Right cardiac atrium (tissue), 5 donors: ENCODE measurements at regions not wholly inside any gene's neighbourhood (a gene's known extent, or its start where the extent isn't known, plus 50 kb on each side); places are given as distances from the start of the nearest gene placed in this dataset.

Experiments
- ATAC-seq, 2 donors: fragments of 200-7000 bp; cut with Tn5 transposase; one replicate each; pipeline versions ENCODE4 v1.8.0 to v1.9.1; 2020; ENCODE audit warnings: moderate library complexity in 2 of 2, mild to moderate bottlenecking in 1 of 2
- DNase-seq, 3 donors: peaks; one replicate each; pipeline ENCODE4 v3.0.0-alpha.2; 2020
- H3K27ac ChIP-seq: one replicate; pipeline ENCODE4 v1.5.1; 2013; ENCODE audit warnings: mild to moderate bottlenecking, low read length, control low read depth, moderate library complexity
- H3K27me3 ChIP-seq: one replicate; pipeline ENCODE4 v1.6.1; 2013; ENCODE audit not compliant: control insufficient read depth, insufficient read depth
- H3K4me1 ChIP-seq: one replicate; pipeline ENCODE4 v1.6.1; 2013; ENCODE audit warnings: low read length; ENCODE audit not compliant: control insufficient read depth, insufficient read depth
- H3K4me3 ChIP-seq: one replicate; pipeline ENCODE4 v1.5.1; 2013; ENCODE audit warnings: low read length, control low read depth
- H3K9me3 ChIP-seq: one replicate; pipeline ENCODE4 v1.6.1; 2013; ENCODE audit warnings: low read length; ENCODE audit not compliant: control insufficient read depth
- WGBS: extraction: QIAGEN DNeasy Blood & Tissue Kit; methylation state at CpG from one replicate; pipeline ENCODE4 v1.1.7; 2013; 5-methylcytosine and 5-hydroxymethylcytosine counted together
- intact Hi-C, 4 donors: fragments of 100-400 bp; cut with DNase I; formaldehyde crosslinking; loops; one replicate each; pipeline versions ENCODE4 v1.11.0 to v1.14.0; 2022 to 2023
- donor health status: healthy with polysubstance abuse.
- donor health status: DM: no; HTN: yes; CAD: no.
- donor health status: DM: no; HTN: no; CAD: no.
- donor health status: DM: no; HTN: yes; CAD: no; lungs with severe emphysema.
- donor health status: DM: yes; HTN: yes; CAD: no.

DNA sequence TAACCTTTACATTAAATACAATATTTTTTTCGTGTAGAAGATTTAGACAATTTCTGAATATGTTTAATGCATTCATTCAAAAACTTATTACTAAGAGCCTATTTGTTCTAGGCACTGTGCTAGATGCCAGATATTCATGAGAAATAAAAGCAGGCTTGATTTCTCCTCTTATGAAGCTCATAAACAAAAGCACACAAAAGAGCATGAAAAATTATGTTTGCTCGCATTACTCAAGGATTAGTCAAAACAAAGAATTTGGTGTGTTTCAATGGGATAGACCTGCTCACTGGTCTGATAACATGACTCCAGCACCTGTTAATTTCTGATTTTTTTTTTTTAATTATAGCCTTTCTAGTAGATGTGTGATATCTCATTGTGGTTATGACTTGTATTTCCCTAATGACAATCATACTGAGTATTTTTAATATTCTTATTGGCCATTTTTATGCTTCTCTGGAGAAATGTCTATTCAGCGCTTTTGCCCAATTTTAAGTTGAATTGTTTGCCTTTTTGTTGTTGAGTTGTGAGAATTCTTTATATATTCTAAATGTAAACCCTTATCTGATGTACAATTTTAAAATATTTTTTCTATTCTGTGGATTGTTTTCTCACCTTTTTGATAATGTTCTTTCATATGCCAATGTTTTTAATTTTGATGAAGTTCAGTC lies 382.3 kb upstream of the ADGRL4 start:
- intact Hi-C loops = no loop called here
- H3K9me3 ChIP-seq = no peaks in the 10 kb centered on the region
- H3K4me1 ChIP-seq = no peaks in the 10 kb centered on the region
- WGBS = 94% methylated on average over 3 of the region's 3 CpGs
- H3K4me3 ChIP-seq = no peak overlapping the region
- no peak for ATAC-seq
- H3K27ac ChIP-seq = no peak overlapping the region
- no peak for DNase-seq
- no peaks in the 10 kb centered on the region for H3K27me3 ChIP-seq

DNA sequence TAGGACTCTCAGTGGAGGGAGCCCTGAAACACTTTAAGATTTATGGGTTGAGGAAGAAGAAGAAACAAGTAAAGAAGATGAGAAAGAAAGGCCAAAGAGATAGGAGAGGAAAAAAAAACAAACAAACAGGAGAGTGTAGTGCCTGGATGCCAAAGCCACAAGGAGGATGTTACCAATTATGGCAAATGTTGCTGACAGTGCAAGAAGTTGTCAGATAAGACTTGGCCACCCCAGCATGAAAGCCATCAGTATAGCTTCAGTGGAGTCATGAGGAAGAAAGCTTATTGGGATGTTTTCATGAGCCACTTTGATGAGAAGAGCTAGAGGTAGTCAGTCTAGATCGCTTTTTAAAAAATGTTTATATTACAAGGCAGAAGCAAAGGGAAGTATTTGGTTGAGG lies 380.2 kb upstream of the ADGRL4 start:
- intact Hi-C loops = no loop called here
- no peak for ATAC-seq

DNA sequence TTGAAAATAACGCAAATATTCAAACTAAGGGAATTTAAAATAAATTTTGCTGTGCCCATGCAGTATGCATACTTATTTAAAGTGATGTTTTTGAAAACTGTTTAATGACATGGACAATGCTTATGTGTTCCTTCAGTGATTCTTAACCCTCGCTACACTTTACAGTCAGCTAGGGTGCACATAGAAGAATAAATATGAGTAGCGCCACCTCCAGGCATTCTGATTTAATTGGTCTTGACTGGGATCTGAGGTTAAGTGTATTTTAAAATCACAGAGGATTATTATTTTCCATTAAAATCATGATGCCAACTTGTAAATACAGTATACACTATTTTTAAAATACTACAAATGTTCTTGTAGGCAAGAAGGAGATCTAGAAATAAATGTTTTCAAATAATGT lies 373.5 kb upstream of the ADGRL4 start:
- Histone ChIP-seq H3K27me3 (no peaks in the 10 kb centered on the region), H3K4me1 (no peaks in the 10 kb centered on the region)
- intact Hi-C loops = no loop called here

More for the DNA sequence above, 380.2 kb upstream of the ADGRL4 start:
- H3K4me1 ChIP-seq = no peaks in the 10 kb centered on the region
- DNase-seq = no peak
- H3K9me3 ChIP-seq = no peaks in the 10 kb centered on the region
- H3K27me3 ChIP-seq = no peaks in the 10 kb centered on the region
- H3K27ac ChIP-seq = no peak overlapping the region
- WGBS = 95% methylated on average over 1 of the region's 1 CpG
- no peak overlapping the region for H3K4me3 ChIP-seq

DNA sequence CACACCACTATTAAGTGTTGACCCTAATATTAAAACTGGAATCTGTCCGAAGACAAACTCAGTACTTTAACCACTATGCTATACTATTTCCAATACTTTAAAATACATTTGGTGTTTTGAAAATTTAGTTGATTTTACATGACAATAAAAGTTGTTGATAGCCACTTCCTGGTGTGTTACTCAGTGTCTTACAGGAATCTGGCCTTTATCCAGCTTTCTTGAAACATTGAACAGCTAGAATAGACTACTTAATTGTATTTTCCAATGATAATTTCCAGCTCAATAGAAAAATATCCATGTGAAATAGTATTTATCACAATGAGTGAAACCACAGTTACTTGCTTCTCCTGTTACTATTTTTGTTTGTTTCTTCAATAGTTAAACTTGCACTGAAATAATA lies 369.6 kb upstream of the ADGRL4 start:
- 89% methylated on average over 1 of the region's 1 CpG for WGBS
- H3K4me1 ChIP-seq = no peaks in the 10 kb centered on the region
- H3K4me3 ChIP-seq = no peak overlapping the region
- H3K27ac ChIP-seq = no peak overlapping the region
- ATAC-seq = no peak
- intact Hi-C loops = no loop called here
- H3K27me3 ChIP-seq = no peaks in the 10 kb centered on the region
- H3K9me3 ChIP-seq = no peaks in the 10 kb centered on the region
- DNase-seq = no peak

More for the DNA sequence above, 373.5 kb upstream of the ADGRL4 start:
- Histone ChIP-seq H3K9me3 (no peaks in the 10 kb centered on the region), H3K4me3 (no peak overlapping the region), H3K27ac (no peak overlapping the region)
- DNase-seq (no peak), ATAC-seq (no peak)
- 79% methylated on average over 3 of the region's 3 CpGs for WGBS

DNA sequence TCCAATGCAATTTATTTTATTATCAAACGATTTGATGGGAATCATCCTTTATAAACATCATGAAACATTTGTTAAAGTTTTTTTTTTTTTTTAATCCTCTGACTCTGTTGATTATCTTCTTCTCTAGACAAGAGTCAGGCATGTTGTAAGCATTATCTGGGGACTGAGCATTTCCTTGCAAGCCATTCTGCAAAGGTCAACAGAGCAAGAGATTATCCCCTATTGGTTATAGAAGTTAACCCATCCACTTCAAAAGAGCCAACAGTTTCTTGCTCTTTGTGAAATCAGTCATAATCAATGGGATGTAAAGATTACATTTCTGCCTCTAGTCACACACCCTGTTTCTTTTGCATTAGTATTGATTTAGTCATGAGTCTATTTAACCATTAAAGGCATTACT lies 368.8 kb upstream of the ADGRL4 start:
- no peak overlapping the region for H3K4me3 ChIP-seq
- H3K4me1 ChIP-seq = no peaks in the 10 kb centered on the region
- H3K9me3 ChIP-seq = no peaks in the 10 kb centered on the region
- intact Hi-C loops = no loop called here
- 37% methylated on average over 1 of the region's 1 CpG for WGBS
- ATAC-seq (no peak), DNase-seq (no peak)
- no peaks in the 10 kb centered on the region for H3K27me3 ChIP-seq
- H3K27ac ChIP-seq = no peak overlapping the region

DNA sequence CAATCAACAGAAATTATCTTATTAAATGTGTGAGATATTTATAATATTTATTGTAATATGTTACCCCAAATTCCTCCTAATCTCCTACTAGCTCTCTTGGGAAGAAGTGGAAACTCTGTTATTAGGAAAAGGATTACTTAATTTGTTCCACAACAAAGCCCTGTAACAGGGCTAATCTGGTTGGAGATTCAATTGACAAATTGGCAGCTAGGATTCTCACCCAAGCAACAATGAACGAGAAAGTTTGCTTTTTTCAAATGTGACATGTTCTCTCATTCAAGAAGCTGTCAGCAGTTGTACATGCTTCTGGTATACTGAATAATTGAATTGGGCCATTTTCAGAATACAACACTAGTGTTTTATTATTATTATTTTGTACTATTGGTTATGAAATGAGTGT lies 367.9 kb upstream of the ADGRL4 start:
- intact Hi-C loops = no loop called here
- no peak overlapping the region for H3K27ac ChIP-seq
- H3K4me1 ChIP-seq = no peaks in the 10 kb centered on the region
- DNase-seq = no peak
- WGBS = 29% methylated on average over 1 of the region's 1 CpG
- no peak overlapping the region for H3K4me3 ChIP-seq
- H3K27me3 ChIP-seq = no peaks in the 10 kb centered on the region
- H3K9me3 ChIP-seq = no peaks in the 10 kb centered on the region
- ATAC-seq = peak in 1 of 2 donors; percentile 52

DNA sequence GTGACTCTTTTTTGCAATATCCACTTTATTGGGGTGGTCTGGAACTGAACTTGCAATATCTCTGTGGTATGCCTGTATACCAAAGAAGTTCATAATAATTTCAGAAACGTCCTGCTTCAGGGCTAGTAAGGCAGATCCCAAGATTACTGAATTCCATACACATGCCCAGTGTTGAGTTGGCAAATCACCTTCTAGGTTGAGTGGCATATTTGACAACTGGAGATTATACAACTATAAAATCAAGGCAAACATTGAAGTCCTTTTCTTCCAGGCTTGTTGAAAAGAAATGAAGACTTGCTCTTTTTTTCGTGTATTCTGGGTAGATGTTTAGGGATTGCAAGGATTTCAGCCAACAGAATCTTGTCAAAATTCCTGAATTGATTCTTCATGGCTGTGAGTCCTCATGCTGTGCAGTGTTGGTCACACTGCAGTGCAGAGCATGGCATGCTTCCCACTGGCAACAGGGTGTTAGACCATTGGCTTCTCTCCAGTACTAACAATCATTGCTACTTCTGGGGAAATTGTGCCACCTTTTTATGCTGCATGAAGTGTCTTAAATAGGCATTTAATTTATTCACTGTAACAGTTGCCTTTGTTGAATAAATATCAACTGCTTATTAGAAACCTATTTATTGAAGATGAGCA lies 367.1 kb upstream of the ADGRL4 start:
- ATAC-seq (peak; percentile 55 to 84), DNase-seq (peak; percentile 34 to 73 (median 62))
- intact Hi-C loops = no loop called here

DNA sequence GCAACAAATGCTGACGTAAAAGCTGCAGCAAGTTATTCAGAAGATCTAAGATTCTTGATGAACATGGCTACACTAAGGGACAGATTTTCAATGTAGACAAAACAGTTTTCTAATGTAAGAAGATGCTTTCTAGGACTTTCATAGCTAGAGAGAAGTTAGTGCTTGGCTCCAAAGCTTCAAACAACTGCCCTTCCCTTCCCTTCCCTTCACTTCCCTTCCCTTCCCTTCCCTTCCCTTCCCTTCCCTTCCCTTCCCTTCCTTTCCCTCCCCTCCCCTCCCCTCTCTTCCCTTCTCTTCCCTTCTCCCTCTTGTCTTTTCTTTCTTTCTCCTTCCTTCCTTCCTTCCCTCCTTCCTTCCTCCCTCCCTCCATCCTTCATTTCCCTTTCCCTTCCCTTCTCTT lies 365.3 kb upstream of the ADGRL4 start:
- DNase-seq = no peak
- Histone ChIP-seq H3K9me3 (no peaks in the 10 kb centered on the region), H3K27me3 (no peaks in the 10 kb centered on the region), H3K27ac (no peak overlapping the region), H3K4me3 (no peak overlapping the region), H3K4me1 (no peaks in the 10 kb centered on the region)
- 85% methylated on average over 1 of the region's 1 CpG for WGBS
- no peak for ATAC-seq
- intact Hi-C loops = no loop called here

More for the DNA sequence above, 367.1 kb upstream of the ADGRL4 start:
- Histone ChIP-seq H3K4me3 (no peak overlapping the region), H3K4me1 (no peaks in the 10 kb centered on the region), H3K9me3 (no peaks in the 10 kb centered on the region), H3K27ac (no peak overlapping the region), H3K27me3 (no peaks in the 10 kb centered on the region)
- 30% methylated on average over 2 of the region's 2 CpGs for WGBS

DNA sequence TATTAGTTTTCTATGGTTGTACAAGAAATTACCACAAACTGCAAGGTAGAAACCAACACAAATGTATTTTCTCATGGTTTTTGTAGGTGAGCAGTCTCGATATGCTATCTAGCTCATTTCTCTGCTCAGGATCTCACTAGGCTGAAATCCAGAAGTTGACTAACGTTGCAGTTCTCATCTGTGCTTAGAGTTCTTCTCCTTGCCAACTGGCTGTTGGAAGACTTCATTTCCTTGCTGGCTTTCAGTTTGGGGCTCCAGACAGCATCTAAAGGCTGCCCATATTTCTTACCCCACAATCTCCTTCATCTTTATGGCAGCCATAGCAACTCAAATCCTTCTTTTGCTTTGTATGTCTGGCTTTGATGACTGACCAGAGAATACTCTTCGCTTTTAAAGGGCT lies 362.6 kb upstream of the ADGRL4 start:
- ATAC-seq = no peak
- WGBS = 66% methylated on average over 3 of the region's 3 CpGs
- intact Hi-C loops = no loop called here

DNA sequence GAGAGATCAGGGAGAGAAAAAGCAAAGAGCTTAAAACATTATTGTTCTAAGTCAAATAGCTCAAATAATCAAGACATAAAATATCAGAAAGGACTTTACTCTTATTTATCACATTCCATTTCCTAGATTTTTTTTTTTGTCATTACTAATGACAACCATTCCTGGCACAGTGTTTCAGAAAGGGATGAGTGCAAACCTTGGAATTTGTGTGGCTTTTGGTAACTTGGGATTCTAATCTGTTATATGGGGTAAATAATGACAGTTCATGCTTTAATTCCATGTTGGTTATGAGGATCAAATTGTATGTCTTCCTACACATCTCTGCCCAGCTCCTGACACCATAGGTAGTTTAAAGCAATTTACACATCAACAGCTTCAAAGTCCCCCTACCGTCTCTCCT lies 358.4 kb upstream of the ADGRL4 start:
- Histone ChIP-seq H3K9me3 (no peaks in the 10 kb centered on the region), H3K4me3 (no peak overlapping the region), H3K4me1 (no peaks in the 10 kb centered on the region), H3K27ac (no peak overlapping the region), H3K27me3 (no peaks in the 10 kb centered on the region)
- intact Hi-C loops = no loop called here
- DNase-seq = no peak
- WGBS = 69% methylated on average over 1 of the region's 1 CpG
- ATAC-seq = no peak

More for the DNA sequence above, 362.6 kb upstream of the ADGRL4 start:
- no peak overlapping the region for H3K4me3 ChIP-seq
- H3K27me3 ChIP-seq = no peaks in the 10 kb centered on the region
- no peaks in the 10 kb centered on the region for H3K4me1 ChIP-seq
- DNase-seq = no peak
- H3K27ac ChIP-seq = no peak overlapping the region
- no peaks in the 10 kb centered on the region for H3K9me3 ChIP-seq

DNA sequence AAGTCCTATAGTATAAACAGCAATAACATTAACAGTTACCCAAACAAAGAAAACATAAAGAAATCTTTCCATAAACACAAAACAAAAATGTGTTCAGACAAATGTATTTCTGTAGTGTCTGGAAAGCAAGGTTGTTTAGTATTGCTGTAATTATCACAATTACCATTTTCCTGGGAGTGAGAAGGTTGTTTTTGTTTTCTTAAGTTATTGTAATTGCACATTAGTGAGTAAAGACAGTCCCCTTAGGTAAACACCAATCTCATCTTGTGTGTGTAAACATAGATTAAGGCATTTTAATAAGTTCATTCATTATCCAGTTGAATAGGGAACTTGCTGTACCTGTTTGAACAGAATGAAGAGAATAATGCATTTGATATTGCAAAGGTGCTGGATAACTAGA lies 356.9 kb upstream of the ADGRL4 start:
- DNase-seq (no peak), ATAC-seq (no peak)
- Histone ChIP-seq H3K27me3 (no peaks in the 10 kb centered on the region), H3K9me3 (no peaks in the 10 kb centered on the region), H3K27ac (no peak overlapping the region), H3K4me3 (no peak overlapping the region), H3K4me1 (no peaks in the 10 kb centered on the region)
- intact Hi-C loops = no loop called here

DNA sequence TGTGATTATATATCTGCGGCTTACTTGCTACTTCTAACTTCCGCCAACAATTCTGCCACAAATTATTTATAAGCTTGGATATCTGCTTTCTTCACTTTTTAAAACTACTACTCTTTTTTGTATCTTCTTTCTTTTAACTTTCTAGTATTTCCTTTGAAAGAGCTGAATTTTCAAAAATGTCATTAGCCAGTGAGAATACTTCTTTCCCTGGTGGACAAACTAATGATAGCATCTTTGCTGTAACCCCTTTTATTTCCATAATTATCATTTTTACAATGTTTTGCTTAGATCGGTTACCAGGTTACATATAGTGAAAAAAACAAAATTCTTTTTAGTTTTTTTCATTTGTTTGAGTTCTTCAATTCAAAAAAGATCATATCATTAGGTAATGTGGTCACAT lies 355.9 kb upstream of the ADGRL4 start:
- intact Hi-C loops = no loop called here
- Histone ChIP-seq H3K4me3 (no peak overlapping the region), H3K27me3 (no peaks in the 10 kb centered on the region), H3K4me1 (no peaks in the 10 kb centered on the region), H3K27ac (no peak overlapping the region), H3K9me3 (no peaks in the 10 kb centered on the region)
- DNase-seq (no peak), ATAC-seq (no peak)
- WGBS = 92% methylated on average over 3 of the region's 3 CpGs
